Liver (tissue), 7 donors: ENCODE measurements at regions not wholly inside any gene's neighbourhood (a gene's known extent, or its start where the extent isn't known, plus 50 kb on each side); places are given as distances from the start of the nearest gene placed in this dataset.
A peak's percentile ranks its signal among the peaks of the same experiment; 100 is the strongest.
"Not testable (repeated sequence)": the region's sequence is repeated elsewhere in the genome, so short reads cannot be mapped to it uniquely, and the experiment has no call there.

Source experiments
- DNase-seq: peaks from one replicate; pipeline ENCODE4 v3.0.0-alpha.2; 2017; ENCODE audit warnings: low spot score
- H3K27ac ChIP-seq, 2 donors: one replicate each; pipeline ENCODE4 v1.7.0; 2013; ENCODE audit warnings: inconsistent platforms in 2 of 2, low read length in 2 of 2, control low read depth in 1 of 2, low read depth in 1 of 2, mild to moderate bottlenecking in 1 of 2
- H3K27me3 ChIP-seq, 4 donors: one replicate each; pipeline versions ENCODE4 v1.6.1 to v1.7.0; 2013; ENCODE audit warnings: low read length in 3 of 4, inconsistent platforms in 1 of 4, mild to moderate bottlenecking in 1 of 4, moderate library complexity in 1 of 4; ENCODE audit not compliant: control insufficient read depth in 4 of 4, insufficient read depth in 4 of 4
- H3K36me3 ChIP-seq, 4 donors: one replicate each; pipeline versions ENCODE4 v1.6.1 to v1.7.0; 2013; ENCODE audit warnings: low read length in 3 of 4, mild to moderate bottlenecking in 3 of 4, low read depth in 1 of 4, moderate library complexity in 1 of 4; ENCODE audit not compliant: control insufficient read depth in 4 of 4, insufficient read depth in 3 of 4
- H3K4me1 ChIP-seq, 4 donors: one replicate each; pipeline versions ENCODE4 v1.6.1 to v1.7.0; 2013; ENCODE audit warnings: low read length in 3 of 4, mild to moderate bottlenecking in 3 of 4, moderate library complexity in 1 of 4; ENCODE audit not compliant: control insufficient read depth in 4 of 4, insufficient read depth in 4 of 4
- H3K4me3 ChIP-seq, 3 donors: one replicate each; pipeline versions ENCODE4 v1.6.1 to v1.7.0; 2013; ENCODE audit warnings: low read length in 3 of 3, control low read depth in 1 of 3, low read depth in 1 of 3, mild to moderate bottlenecking in 1 of 3
- H3K9ac ChIP-seq, 2 donors: one replicate each; pipeline ENCODE4 v1.7.0; 2013; ENCODE audit warnings: low read length in 2 of 2, mild to moderate bottlenecking in 2 of 2, moderate library complexity in 2 of 2, control low read depth in 1 of 2, low read depth in 1 of 2
- H3K9me3 ChIP-seq, 4 donors: one replicate each; pipeline versions ENCODE4 v1.6.1 to v1.7.0; 2013; ENCODE audit warnings: low read length in 3 of 4; ENCODE audit not compliant: control insufficient read depth in 4 of 4
- EGR1 ChIP-seq, 2 donors: IDR thresholded peaks; 2 replicates each; pipeline ENCODE4 v1.6.1; 2016 to 2018; ENCODE audit warnings: antibody characterized with exemption in 2 of 2, low read depth in 2 of 2
- JUND ChIP-seq, 2 donors: IDR thresholded peaks; 2 replicates each; pipeline ENCODE4 v1.6.1; 2016; ENCODE audit warnings: antibody characterized with exemption in 2 of 2
- RAD21 ChIP-seq, 2 donors: IDR thresholded peaks; 2 replicates each; pipeline ENCODE4 v1.6.1; 2016; ENCODE audit warnings: antibody characterized with exemption in 2 of 2, mild to moderate bottlenecking in 2 of 2
- TAF1 ChIP-seq: conservative IDR thresholded peaks from 2 replicates; pipeline ENCODE4 v1.6.1; 2016; ENCODE audit warnings: antibody characterized with exemption, mild to moderate bottlenecking
- WGBS: extraction: QIAGEN DNeasy Blood & Tissue Kit; methylation state at CpG from one replicate; pipeline ENCODE4 v1.1.7; 2013; 5-methylcytosine and 5-hydroxymethylcytosine counted together
- donor health status: healthy.
- donor health status: healthy.
- donor health status: healthy.
- donor health status: healthy.

GRCh38 chr19:34573226-34573864, 91.8 kb downstream of the WTIP start:
- Histone ChIP-seq H3K9ac (no peak overlapping the region), H3K27ac (no peak overlapping the region), H3K4me1 (no peaks in the 10 kb centered on the region), H3K27me3 (no peaks in the 10 kb centered on the region), H3K9me3 (peaks cover 0 to 12% (median 5%) of the 10 kb centered on the region in 4 donors), H3K36me3 (no peaks in the 10 kb centered on the region), H3K4me3 (no peak overlapping the region)
- WGBS = 63% methylated on average over 14 of the region's 14 CpGs
- DNase-seq = peak; percentile 28
- no peak for TF ChIP-seq RAD21 (IDR thresholded peaks at IDR 0.05)
- no peak for TF ChIP-seq EGR1 (IDR thresholded peaks at IDR 0.05; ENCODE audit: low read depth in 2 of 2)
- TF ChIP-seq TAF1 = no peak
- TF ChIP-seq JUND (IDR thresholded peaks at IDR 0.05) = no peak

GRCh38 chr19:34570140-34570539, 88.6 kb downstream of the WTIP start:
- 87% methylated on average over 6 of the region's 6 CpGs for WGBS
- not testable (repeated sequence) for H3K36me3 ChIP-seq, H3K4me1 ChIP-seq, H3K4me3 ChIP-seq, H3K9ac ChIP-seq, H3K27ac ChIP-seq, DNase-seq, H3K27me3 ChIP-seq
- H3K9me3 ChIP-seq = peaks cover 2 to 12% (median 8%) of the 10 kb centered on the region in 4 donors

- H3K36me3 ChIP-seq, H3K4me1 ChIP-seq, H3K27me3 ChIP-seq, DNase-seq, H3K9ac ChIP-seq, H3K4me3 ChIP-seq, H3K9me3 ChIP-seq, H3K27ac ChIP-seq: not testable (repeated sequence)
- WGBS = 78% methylated on average over 3 of the region's 3 CpGs
Measured at GRCh38 chr19:34562344-34562743, 80.8 kb downstream of the WTIP start.
